ENCODE measurements at regions not wholly inside any gene's neighbourhood (a gene's known extent, or its start where the extent isn't known, plus 50 kb on each side); places are given as distances from the start of the nearest gene placed in this dataset.

DNA sequence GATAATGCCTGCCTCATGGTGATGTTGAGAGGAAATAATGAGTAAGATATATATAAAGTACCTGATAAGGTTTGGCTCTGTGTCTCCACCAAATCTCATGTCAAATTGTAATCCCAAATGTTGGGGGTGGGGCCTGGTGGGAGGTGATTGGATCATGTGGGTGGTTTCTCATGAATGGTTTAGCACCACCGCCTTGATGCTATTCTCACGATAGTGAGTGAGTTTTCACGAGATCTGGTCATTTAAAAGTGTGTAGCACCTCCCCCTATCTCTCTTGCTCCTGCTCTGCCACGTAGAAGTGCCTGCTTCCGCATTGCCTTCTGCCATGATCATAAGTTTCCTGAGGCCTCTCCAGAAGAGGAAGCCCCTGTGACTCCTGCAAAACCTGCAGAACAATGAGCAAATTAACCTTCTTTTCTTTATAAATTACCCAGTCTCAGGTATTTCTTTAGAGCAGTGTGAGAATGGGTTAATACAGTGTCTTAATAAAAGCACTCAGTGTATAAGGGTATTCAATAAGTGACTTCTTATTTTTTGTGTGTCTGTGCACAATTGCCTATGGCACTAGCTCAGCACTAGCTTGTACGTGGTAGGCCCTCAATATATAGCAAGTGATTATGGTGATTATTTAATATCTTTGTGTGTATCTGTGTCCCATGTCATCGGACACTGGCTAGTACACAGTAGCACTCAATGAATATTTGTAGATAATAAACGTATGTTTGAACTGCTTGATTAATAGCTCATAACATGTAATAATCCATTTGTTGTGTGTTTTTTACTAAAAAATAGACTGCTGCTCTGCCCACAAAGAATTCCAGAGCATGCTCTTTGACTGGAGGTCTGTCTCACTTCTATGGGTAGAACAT lies 138.1 kb upstream of the LMNTD1 start:
- TF ChIP-seq, protein P1, sequence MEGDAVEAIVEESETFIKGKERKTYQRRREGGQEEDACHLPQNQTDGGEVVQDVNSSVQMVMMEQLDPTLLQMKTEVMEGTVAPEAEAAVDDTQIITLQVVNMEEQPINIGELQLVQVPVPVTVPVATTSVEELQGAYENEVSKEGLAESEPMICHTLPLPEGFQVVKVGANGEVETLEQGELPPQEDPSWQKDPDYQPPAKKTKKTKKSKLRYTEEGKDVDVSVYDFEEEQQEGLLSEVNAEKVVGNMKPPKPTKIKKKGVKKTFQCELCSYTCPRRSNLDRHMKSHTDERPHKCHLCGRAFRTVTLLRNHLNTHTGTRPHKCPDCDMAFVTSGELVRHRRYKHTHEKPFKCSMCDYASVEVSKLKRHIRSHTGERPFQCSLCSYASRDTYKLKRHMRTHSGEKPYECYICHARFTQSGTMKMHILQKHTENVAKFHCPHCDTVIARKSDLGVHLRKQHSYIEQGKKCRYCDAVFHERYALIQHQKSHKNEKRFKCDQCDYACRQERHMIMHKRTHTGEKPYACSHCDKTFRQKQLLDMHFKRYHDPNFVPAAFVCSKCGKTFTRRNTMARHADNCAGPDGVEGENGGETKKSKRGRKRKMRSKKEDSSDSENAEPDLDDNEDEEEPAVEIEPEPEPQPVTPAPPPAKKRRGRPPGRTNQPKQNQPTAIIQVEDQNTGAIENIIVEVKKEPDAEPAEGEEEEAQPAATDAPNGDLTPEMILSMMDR (IDR thresholded peaks at IDR 0.05; ENCODE audit: poor library complexity, severe bottlenecking) = no peak
- TF ChIP-seq SMC3 (conservative IDR thresholded peaks at IDR 0.05; ENCODE audit: poor library complexity) (no peak), POLR2AphosphoS5 (IDR thresholded peaks at IDR 0.05) (no peak)

All from neural cell (in vitro differentiated cells).